Kidney (tissue), 13 donors: ENCODE measurements at regions not wholly inside any gene's neighbourhood (a gene's known extent, or its start where the extent isn't known, plus 50 kb on each side); places are given as distances from the start of the nearest gene placed in this dataset.

ENCODE experiments used
- DNase-seq, 5 donors: peaks; one replicate each; pipeline ENCODE4 v3.0.0-alpha.2; 2013 to 2020
- FAIRE-seq: peaks from 2 replicates; lab custom pipeline; 2012; peaks lifted over from hg19 to GRCh38; lab: Jason Lieb, UNC
- H3K27ac ChIP-seq, 2 donors: one replicate each; pipeline ENCODE4 v1.7.0; 2013; ENCODE audit warnings: low read depth in 2 of 2, low read length in 2 of 2, inconsistent platforms in 1 of 2
- H3K27me3 ChIP-seq: one replicate; pipeline ENCODE4 v1.7.1; 2013; ENCODE audit warnings: low read length, inconsistent platforms; ENCODE audit not compliant: control insufficient read depth, insufficient read depth
- H3K36me3 ChIP-seq, 3 donors: one replicate each; pipeline versions ENCODE4 v1.7.0 to v1.7.1; 2013; ENCODE audit warnings: low read length in 3 of 3, control low read depth in 1 of 3, inconsistent platforms in 1 of 3; ENCODE audit not compliant: insufficient read depth in 3 of 3, control insufficient read depth in 2 of 3
- H3K4me1 ChIP-seq, 3 donors: one replicate each; pipeline versions ENCODE4 v1.7.0 to v1.7.1; 2013; ENCODE audit warnings: low read length in 3 of 3, inconsistent platforms in 1 of 3, low read depth in 1 of 3; ENCODE audit not compliant: control insufficient read depth in 2 of 3, insufficient read depth in 2 of 3
- H3K4me3 ChIP-seq, 3 donors: one replicate each; pipeline versions ENCODE4 v1.7.0 to v1.8.1; 2013; ENCODE audit warnings: low read length in 3 of 3, control low read depth in 1 of 3, inconsistent platforms in 1 of 3
- H3K9ac ChIP-seq, 3 donors: one replicate each; pipeline versions ENCODE4 v1.7.0 to v1.7.1; 2013; ENCODE audit warnings: low read length in 3 of 3, control low read depth in 1 of 3, inconsistent platforms in 1 of 3
- H3K9me3 ChIP-seq, 3 donors: one replicate each; pipeline versions ENCODE4 v1.7.0 to v1.7.1; 2013; ENCODE audit warnings: low read length in 3 of 3, control low read depth in 1 of 3, inconsistent platforms in 1 of 3; ENCODE audit not compliant: control insufficient read depth in 2 of 3, insufficient read depth in 1 of 3
- CTCF ChIP-seq: IDR thresholded peaks from 3 replicates; pipeline ENCODE4 v1.5.1; 2012; ENCODE audit warnings: mild to moderate bottlenecking, moderate library complexity, borderline replicate concordance; ENCODE audit not compliant: insufficient read depth; ENCODE audit errors: extremely low read depth
- intact Hi-C: fragments of 100-400 bp; cut with DNase I; formaldehyde crosslinking; loops from one replicate; pipeline ENCODE4 v1.11.1; 2022
- donor health status: control.
- donor health status: control.
- donor health status: control.
- donor health status: control.
- donor health status: control.
- donor health status: DM: yes; HTN: yes; CAD: no.
- donor health status: Normal renal cell carcinoma (clear cell type).

DNA sequence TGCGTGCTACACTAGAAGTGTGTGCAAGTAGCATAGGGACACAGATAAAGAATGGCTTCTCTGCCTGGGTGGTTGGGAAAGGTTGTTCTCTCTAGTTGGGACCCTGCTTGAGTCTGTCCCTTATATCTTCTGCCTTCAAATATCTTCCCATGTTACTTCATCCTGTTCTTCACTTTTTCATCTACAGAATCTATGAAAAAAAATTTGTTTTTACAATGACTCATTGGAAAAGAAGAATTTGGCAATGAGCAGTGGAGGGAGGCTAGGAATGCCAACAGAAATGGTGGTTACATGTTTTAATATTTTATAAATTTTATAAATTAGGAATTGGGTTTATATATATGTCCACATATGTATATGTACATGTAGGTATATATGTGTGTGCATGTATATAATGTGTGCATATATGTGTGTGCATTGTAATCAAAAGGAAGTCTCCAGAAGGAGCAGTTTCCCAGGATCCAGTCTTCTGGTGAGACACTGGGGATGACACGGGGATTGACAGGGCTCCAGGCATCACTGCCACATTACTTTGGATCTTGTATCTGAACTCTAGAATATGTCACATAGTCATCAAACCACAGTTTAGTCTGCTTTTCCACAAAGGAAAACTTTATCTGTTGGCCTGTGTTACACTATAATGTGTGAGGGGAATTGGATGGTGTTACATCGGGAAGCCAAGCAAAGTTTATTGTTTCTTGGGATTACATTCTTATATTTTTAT is 75.3 kb upstream of the RIPOR2 start:
- Histone ChIP-seq H3K36me3 (no peaks in the 10 kb centered on the region), H3K4me1 (peaks cover 0 to 2% (median 0%) of the 10 kb centered on the region in 3 donors), H3K27ac (no peak overlapping the region), H3K4me3 (no peak overlapping the region), H3K9ac (no peak overlapping the region), H3K9me3 (no peaks in the 10 kb centered on the region), H3K27me3 (no peaks in the 10 kb centered on the region)
- DNase-seq (no peak), FAIRE-seq (no peak)
- no peak for TF ChIP-seq CTCF
- intact Hi-C loops: no loop called here

DNA sequence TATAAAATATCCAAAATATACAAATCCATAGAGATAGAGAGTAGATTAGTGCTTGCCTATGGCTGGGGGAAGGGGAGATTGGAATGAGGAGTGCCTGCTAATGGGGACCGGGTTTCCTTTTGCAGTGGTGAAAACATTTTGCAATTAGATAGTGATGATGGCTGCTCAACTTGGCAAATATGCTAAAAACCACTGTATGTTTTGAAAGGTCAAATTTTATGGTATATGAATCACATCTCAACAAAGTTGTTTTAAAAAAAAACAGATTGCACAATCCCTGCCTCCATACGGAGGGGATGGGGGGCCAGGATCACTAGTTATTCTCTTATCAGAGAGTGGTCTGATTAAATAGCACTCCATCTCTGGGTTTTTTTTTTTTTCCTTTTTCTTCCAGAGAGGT is 76.9 kb upstream of the RIPOR2 start:
- Histone ChIP-seq H3K4me3 (no peak overlapping the region), H3K27ac (no peak overlapping the region), H3K9ac (no peak overlapping the region), H3K36me3 (no peaks in the 10 kb centered on the region), H3K27me3 (no peaks in the 10 kb centered on the region), H3K4me1 (no peaks in the 10 kb centered on the region), H3K9me3 (no peaks in the 10 kb centered on the region)
- TF ChIP-seq CTCF: no peak
- FAIRE-seq (no peak), DNase-seq (no peak)
- intact Hi-C loops: no loop called here

DNA sequence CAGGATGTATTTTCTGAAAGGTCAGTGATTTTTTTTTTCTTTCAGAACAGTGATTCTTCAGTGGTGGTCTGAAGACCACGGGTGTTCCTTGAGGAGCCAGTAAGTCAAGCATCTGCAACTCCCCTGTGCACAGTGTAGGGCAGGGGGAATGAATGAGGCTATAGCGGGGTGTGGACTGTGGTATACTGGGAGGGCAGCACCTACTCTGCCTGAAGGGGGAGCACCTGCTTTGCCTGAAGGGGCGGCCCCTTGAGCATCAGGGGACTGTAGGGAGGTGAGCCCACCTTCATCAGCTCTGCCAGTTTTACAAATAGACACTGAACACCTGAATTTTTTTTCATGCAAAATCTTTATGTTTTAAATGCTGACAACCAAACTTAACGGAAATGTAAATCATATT is 77.5 kb upstream of the RIPOR2 start:
- Histone ChIP-seq H3K9me3 (no peaks in the 10 kb centered on the region), H3K27me3 (no peaks in the 10 kb centered on the region), H3K27ac (no peak overlapping the region), H3K4me3 (no peak overlapping the region), H3K36me3 (no peaks in the 10 kb centered on the region), H3K4me1 (no peaks in the 10 kb centered on the region), H3K9ac (no peak overlapping the region)
- no peak for TF ChIP-seq CTCF
- DNase-seq (no peak), FAIRE-seq (no peak)
- intact Hi-C loops: no loop called here

- intact Hi-C loops: no loop called here
- no peak for FAIRE-seq
- Histone ChIP-seq H3K27me3 (no peaks in the 10 kb centered on the region), H3K9me3 (no peaks in the 10 kb centered on the region), H3K27ac (no peak overlapping the region), H3K9ac (no peak overlapping the region), H3K4me3 (no peak overlapping the region), H3K36me3 (no peaks in the 10 kb centered on the region), H3K4me1 (no peaks in the 10 kb centered on the region)
- no peak for TF ChIP-seq CTCF
- no peak for DNase-seq
These were observed 78.6 kb upstream of the RIPOR2 start for GRCh38 chr6:25014369-25014768.
